Ishikawa (cell line): ENCODE measurements at regions not wholly inside any gene's neighbourhood (a gene's known extent, or its start where the extent isn't known, plus 50 kb on each side); places are given as distances from the start of the nearest gene placed in this dataset.

Experiments
- CREB1 ChIP-seq: IDR thresholded peaks from 2 replicates; pipeline ENCODE4 v1.6.1; 2012; ENCODE audit warnings: low read depth
- EGR1 ChIP-seq: IDR thresholded peaks from 2 replicates; pipeline ENCODE4 v1.6.1; 2012
- FOXM1 ChIP-seq: IDR thresholded peaks from 2 replicates; pipeline ENCODE4 v1.6.1; 2012; ENCODE audit warnings: low read depth, borderline replicate concordance
- RAD21 ChIP-seq: IDR thresholded peaks from 2 replicates; pipeline ENCODE4 v1.6.1; 2012; ENCODE audit warnings: low read depth
- TAF1 ChIP-seq: IDR thresholded peaks from 2 replicates; pipeline ENCODE4 v1.6.1; 2012; ENCODE audit warnings: low read depth, mild to moderate bottlenecking
- TCF12 ChIP-seq: IDR thresholded peaks from 2 replicates; pipeline ENCODE4 v1.6.1; 2012; ENCODE audit warnings: low read depth
- TEAD4 ChIP-seq: IDR thresholded peaks from 2 replicates; pipeline ENCODE4 v1.6.1; 2012
- TF ChIP-seq, protein P1 (sequence below): IDR thresholded peaks from 2 replicates; pipeline ENCODE4 v1.6.1; 2012; ENCODE audit warnings: low read depth, mild to moderate bottlenecking

DNA sequence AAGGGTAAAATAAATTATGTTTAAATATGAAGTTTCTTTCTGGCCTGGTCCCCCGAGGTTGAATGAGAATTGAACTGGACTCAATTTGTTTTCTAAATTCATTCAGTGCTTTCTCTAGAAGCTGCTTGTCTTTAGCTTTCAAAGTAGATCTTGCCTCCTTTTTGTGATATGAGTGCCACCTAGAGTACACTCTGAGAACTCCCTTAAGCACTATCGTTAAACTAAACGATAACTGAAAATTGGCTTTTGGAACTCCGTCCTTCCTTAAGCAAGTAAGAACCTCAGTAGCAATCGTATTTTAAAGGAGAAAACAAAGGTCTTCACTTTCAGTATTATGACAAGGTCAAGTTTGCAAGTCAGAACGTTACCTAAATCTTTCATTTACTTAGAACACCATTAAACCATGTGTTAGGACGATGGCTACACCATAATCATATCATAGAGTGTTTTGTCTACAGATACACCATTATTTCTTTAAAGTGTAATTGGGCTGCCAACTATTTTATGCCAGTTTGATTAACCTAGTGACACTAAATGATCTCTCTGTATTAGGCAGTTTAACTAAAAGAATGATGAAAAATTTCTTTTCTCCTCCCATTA lies 364.8 kb downstream of the SNAPC1 start:
- TF ChIP-seq TAF1 (no peak), TCF12 (no peak), EGR1 (no peak), CREB1 (no peak), RAD21 (peak; percentile 79), TEAD4 (no peak), FOXM1 (no peak)
- TF ChIP-seq, protein P1, sequence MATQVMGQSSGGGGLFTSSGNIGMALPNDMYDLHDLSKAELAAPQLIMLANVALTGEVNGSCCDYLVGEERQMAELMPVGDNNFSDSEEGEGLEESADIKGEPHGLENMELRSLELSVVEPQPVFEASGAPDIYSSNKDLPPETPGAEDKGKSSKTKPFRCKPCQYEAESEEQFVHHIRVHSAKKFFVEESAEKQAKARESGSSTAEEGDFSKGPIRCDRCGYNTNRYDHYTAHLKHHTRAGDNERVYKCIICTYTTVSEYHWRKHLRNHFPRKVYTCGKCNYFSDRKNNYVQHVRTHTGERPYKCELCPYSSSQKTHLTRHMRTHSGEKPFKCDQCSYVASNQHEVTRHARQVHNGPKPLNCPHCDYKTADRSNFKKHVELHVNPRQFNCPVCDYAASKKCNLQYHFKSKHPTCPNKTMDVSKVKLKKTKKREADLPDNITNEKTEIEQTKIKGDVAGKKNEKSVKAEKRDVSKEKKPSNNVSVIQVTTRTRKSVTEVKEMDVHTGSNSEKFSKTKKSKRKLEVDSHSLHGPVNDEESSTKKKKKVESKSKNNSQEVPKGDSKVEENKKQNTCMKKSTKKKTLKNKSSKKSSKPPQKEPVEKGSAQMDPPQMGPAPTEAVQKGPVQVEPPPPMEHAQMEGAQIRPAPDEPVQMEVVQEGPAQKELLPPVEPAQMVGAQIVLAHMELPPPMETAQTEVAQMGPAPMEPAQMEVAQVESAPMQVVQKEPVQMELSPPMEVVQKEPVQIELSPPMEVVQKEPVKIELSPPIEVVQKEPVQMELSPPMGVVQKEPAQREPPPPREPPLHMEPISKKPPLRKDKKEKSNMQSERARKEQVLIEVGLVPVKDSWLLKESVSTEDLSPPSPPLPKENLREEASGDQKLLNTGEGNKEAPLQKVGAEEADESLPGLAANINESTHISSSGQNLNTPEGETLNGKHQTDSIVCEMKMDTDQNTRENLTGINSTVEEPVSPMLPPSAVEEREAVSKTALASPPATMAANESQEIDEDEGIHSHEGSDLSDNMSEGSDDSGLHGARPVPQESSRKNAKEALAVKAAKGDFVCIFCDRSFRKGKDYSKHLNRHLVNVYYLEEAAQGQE, result no peak
